ENCODE measurements at regions not wholly inside any gene's neighbourhood (a gene's known extent, or its start where the extent isn't known, plus 50 kb on each side); places are given as distances from the start of the nearest gene placed in this dataset.

DNA sequence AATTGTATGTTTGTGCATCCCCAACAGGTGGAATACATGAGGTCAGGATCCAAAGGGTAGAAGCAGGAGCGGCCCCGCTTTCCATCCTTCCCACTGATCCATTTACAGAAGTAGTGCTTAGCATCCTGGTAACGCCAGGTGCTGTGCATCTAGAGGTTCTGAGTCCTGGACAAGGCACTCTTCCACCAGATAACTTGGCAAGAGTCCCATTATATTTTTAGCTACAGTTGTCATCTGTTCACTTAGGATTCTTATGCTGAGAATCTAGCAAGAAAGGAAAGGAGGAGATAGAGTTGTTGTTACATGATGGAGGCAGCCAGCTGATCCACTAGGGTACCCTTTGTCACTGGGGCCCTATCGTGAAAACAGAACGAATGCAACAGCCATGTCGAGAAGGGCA lies 389.5 kb upstream of the ZNF507 start:
- ChIA-PET POLR2A (no interaction called here), CTCF (no interaction called here)
- TF ChIP-seq, protein P1, sequence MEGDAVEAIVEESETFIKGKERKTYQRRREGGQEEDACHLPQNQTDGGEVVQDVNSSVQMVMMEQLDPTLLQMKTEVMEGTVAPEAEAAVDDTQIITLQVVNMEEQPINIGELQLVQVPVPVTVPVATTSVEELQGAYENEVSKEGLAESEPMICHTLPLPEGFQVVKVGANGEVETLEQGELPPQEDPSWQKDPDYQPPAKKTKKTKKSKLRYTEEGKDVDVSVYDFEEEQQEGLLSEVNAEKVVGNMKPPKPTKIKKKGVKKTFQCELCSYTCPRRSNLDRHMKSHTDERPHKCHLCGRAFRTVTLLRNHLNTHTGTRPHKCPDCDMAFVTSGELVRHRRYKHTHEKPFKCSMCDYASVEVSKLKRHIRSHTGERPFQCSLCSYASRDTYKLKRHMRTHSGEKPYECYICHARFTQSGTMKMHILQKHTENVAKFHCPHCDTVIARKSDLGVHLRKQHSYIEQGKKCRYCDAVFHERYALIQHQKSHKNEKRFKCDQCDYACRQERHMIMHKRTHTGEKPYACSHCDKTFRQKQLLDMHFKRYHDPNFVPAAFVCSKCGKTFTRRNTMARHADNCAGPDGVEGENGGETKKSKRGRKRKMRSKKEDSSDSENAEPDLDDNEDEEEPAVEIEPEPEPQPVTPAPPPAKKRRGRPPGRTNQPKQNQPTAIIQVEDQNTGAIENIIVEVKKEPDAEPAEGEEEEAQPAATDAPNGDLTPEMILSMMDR (IDR thresholded peaks at IDR 0.05; ENCODE audit: insufficient read depth, low read depth, low read length), result no peak
- H3K27me3 ChIP-seq (ENCODE audit: control insufficient read depth, insufficient read depth, low read length), result no peaks in the 10 kb centered on the region
- no peak overlapping the region for H3K4me3 ChIP-seq (ENCODE audit: low read depth, low read length)
- H3K36me3 ChIP-seq (ENCODE audit: control insufficient read depth, insufficient read depth, low read length), result no peaks in the 10 kb centered on the region
- no peak for DNase-seq (ENCODE audit: low read depth)

DNA sequence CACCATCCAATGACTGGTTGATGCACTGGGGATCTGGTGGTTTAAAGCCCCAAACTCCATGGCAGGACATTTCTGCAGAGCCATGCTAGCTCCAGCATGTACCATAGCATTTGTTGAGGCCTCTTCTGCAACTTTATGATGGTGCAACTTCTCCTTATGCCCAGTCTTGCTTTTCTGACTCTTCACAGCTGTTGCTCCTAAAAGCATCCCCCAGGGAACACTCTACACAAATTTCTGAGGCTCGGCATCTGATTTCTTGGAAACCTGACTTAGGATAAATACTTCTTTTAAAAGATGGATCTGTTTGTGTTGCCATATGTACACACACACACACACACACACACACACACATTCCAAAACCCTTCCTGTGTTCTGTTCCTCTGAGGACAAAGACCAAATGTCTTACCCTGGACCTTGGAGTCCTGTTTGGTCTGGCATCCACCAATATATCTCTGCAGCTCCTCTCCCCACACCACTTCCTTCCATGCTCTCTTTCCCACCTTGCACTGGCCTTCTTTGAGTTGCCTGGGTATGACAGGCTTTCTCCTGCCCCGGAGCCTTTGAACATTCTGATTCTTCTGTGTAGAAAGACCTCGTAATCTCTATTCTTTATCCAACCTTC lies 388.5 kb upstream of the ZNF507 start:
- POLR2A ChIA-PET, result no interaction called here
- CTCF ChIA-PET, result no interaction called here
- no peak for DNase-seq (ENCODE audit: low read depth)
- no peak overlapping the region for H3K4me3 ChIP-seq (ENCODE audit: low read depth, low read length)
- H3K27me3 ChIP-seq (ENCODE audit: control insufficient read depth, insufficient read depth, low read length), result no peaks in the 10 kb centered on the region
- TF ChIP-seq, protein P1 (IDR thresholded peaks at IDR 0.05; ENCODE audit: insufficient read depth, low read depth, low read length), result no peak
- no peaks in the 10 kb centered on the region for H3K36me3 ChIP-seq (ENCODE audit: control insufficient read depth, insufficient read depth, low read length)

DNA sequence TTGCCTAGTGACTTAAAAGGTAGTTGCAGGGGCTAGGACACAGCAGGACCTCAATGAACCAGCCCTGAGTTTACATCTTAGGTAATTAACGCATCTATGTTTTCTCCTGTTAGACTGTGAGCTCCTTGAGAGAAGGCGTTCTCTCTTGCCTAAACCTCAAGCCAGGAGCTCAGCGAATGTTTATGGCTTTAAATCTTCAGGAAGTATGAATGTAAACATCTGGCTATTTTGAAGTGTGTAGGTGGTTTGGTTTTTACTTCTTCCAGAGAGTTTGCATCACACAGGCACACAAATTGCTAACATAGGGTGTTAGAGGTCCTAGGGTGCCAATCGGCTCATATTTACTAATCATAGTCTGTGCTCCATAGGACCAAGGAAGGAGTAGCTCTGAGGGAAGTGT lies 387.7 kb upstream of the ZNF507 start:
- H3K4me3 ChIP-seq (ENCODE audit: low read depth, low read length), result no peak overlapping the region
- CTCF ChIA-PET, result no interaction called here
- TF ChIP-seq, protein P1 (IDR thresholded peaks at IDR 0.05; ENCODE audit: insufficient read depth, low read depth, low read length), result no peak
- DNase-seq (ENCODE audit: low read depth), result no peak
- no peaks in the 10 kb centered on the region for H3K36me3 ChIP-seq (ENCODE audit: control insufficient read depth, insufficient read depth, low read length)
- POLR2A ChIA-PET, result no interaction called here
- no peaks in the 10 kb centered on the region for H3K27me3 ChIP-seq (ENCODE audit: control insufficient read depth, insufficient read depth, low read length)

DNA sequence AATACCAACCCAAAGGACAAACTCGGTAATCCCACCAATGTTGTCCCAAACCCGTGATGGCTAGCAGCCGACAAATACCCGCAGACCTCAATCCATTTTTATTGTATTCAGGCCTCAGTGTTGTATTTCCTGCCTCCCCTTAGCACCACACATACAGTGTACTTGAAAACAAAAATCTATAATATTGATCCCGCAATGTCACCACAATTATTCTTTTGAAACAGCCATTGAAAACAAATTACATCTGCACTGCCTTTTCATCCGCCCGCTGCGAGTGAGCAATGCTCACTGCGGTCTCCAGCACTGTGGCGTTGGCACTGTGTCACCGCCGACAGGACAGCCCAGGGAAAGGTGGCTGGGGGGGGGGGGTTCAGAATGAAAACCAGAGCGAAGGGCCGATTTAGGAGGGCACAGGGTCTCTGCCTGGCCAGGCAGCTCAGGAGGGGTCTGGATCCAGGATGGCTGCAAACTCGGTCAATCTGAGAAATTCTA lies 385.8 kb upstream of the ZNF507 start:
- no peaks in the 10 kb centered on the region for H3K27me3 ChIP-seq (ENCODE audit: control insufficient read depth, insufficient read depth, low read length)
- DNase-seq (ENCODE audit: low read depth), result no peak
- no peak overlapping the region for H3K4me3 ChIP-seq (ENCODE audit: low read depth, low read length)
- TF ChIP-seq, protein P1 (IDR thresholded peaks at IDR 0.05; ENCODE audit: insufficient read depth, low read depth, low read length), result no peak
- CTCF ChIA-PET, result no interaction called here
- POLR2A ChIA-PET, result no interaction called here
- H3K36me3 ChIP-seq (ENCODE audit: control insufficient read depth, insufficient read depth, low read length), result no peaks in the 10 kb centered on the region

DNA sequence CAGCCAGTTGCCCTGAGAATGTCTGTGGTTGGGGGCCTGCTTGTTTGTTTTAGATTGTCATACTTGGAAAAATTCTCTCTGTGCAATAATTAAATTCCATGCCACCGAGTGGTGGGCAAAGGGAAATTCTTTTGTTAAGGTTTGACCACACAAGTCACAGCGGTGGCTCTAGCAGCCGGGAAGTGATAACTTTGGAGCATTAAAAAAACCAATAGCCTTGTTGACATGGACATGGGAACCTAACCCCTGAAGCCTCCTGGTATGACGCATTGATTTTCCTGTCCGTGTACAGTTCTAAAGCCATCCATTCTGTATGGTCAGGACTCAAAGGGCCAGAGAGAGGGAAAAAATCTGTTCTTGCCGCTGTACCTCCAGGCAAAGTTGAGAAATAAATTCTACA lies 384.9 kb upstream of the ZNF507 start:
- Histone ChIP-seq H3K27me3 (ENCODE audit: control insufficient read depth, insufficient read depth, low read length) (no peaks in the 10 kb centered on the region), H3K36me3 (ENCODE audit: control insufficient read depth, insufficient read depth, low read length) (no peaks in the 10 kb centered on the region), H3K4me3 (ENCODE audit: low read depth, low read length) (no peak overlapping the region)
- no peak for DNase-seq (ENCODE audit: low read depth)
- ChIA-PET CTCF (no interaction called here), POLR2A (no interaction called here)
- TF ChIP-seq, protein P1 (IDR thresholded peaks at IDR 0.05; ENCODE audit: insufficient read depth, low read depth, low read length), result no peak

All from BJ (cell line).